ENCODE measurements at regions not wholly inside any gene's neighbourhood (a gene's known extent, or its start where the extent isn't known, plus 50 kb on each side); places are given as distances from the start of the nearest gene placed in this dataset.

GRCh38 chr18:24885276-24885675 is 424.8 kb downstream of the HRH4 start:
- no peaks in the 10 kb centered on the region for H3K27me3 ChIP-seq (ENCODE audit: control insufficient read depth, insufficient read depth, low read length)
- H3K4me3 ChIP-seq (ENCODE audit: low read depth, low read length): no peak overlapping the region
- no peaks in the 10 kb centered on the region for H3K36me3 ChIP-seq (ENCODE audit: control insufficient read depth, insufficient read depth, low read length)
- H3K9me3 ChIP-seq (ENCODE audit: control insufficient read depth, insufficient read depth, low read length): no peaks in the 10 kb centered on the region
- H3K4me1 ChIP-seq (ENCODE audit: control insufficient read depth, insufficient read depth, low read length): no peaks in the 10 kb centered on the region
- H3K9ac ChIP-seq (ENCODE audit: low read depth, low read length): no peak overlapping the region
- H3K27ac ChIP-seq (ENCODE audit: low read depth, low read length): no peak overlapping the region

GRCh38 chr18:24894880-24895279 is 434.4 kb downstream of the HRH4 start:
- no peak overlapping the region for H3K9ac ChIP-seq (ENCODE audit: low read depth, low read length)
- H3K9me3 ChIP-seq (ENCODE audit: control insufficient read depth, insufficient read depth, low read length): no peaks in the 10 kb centered on the region
- no peak overlapping the region for H3K27ac ChIP-seq (ENCODE audit: low read depth, low read length)
- H3K4me1 ChIP-seq (ENCODE audit: control insufficient read depth, insufficient read depth, low read length): no peaks in the 10 kb centered on the region
- H3K4me3 ChIP-seq (ENCODE audit: low read depth, low read length): no peak overlapping the region
- H3K36me3 ChIP-seq (ENCODE audit: control insufficient read depth, insufficient read depth, low read length): no peaks in the 10 kb centered on the region
- no peaks in the 10 kb centered on the region for H3K27me3 ChIP-seq (ENCODE audit: control insufficient read depth, insufficient read depth, low read length)

- no peaks in the 10 kb centered on the region for H3K36me3 ChIP-seq (ENCODE audit: control insufficient read depth, insufficient read depth, low read length)
- no peaks in the 10 kb centered on the region for H3K4me1 ChIP-seq (ENCODE audit: control insufficient read depth, insufficient read depth, low read length)
- H3K27me3 ChIP-seq (ENCODE audit: control insufficient read depth, insufficient read depth, low read length): no peaks in the 10 kb centered on the region
- H3K9me3 ChIP-seq (ENCODE audit: control insufficient read depth, insufficient read depth, low read length): peaks cover 4% of the 10 kb centered on the region
- no peak overlapping the region for H3K4me3 ChIP-seq (ENCODE audit: low read depth, low read length)
- H3K9ac ChIP-seq (ENCODE audit: low read depth, low read length): no peak overlapping the region
- no peak overlapping the region for H3K27ac ChIP-seq (ENCODE audit: low read depth, low read length)
Measured at GRCh38 chr18:24897461-24897860, 437.0 kb downstream of the HRH4 start.

GRCh38 chr18:24910221-24910620 is 441.7 kb downstream of the ZNF521 start:
- H3K9ac ChIP-seq (ENCODE audit: low read depth, low read length): no peak overlapping the region
- no peaks in the 10 kb centered on the region for H3K36me3 ChIP-seq (ENCODE audit: control insufficient read depth, insufficient read depth, low read length)
- no peaks in the 10 kb centered on the region for H3K27me3 ChIP-seq (ENCODE audit: control insufficient read depth, insufficient read depth, low read length)
- H3K27ac ChIP-seq (ENCODE audit: low read depth, low read length): no peak overlapping the region
- H3K4me1 ChIP-seq (ENCODE audit: control insufficient read depth, insufficient read depth, low read length): peaks cover 9% of the 10 kb centered on the region
- no peaks in the 10 kb centered on the region for H3K9me3 ChIP-seq (ENCODE audit: control insufficient read depth, insufficient read depth, low read length)
- no peak overlapping the region for H3K4me3 ChIP-seq (ENCODE audit: low read depth, low read length)

- Histone ChIP-seq H3K4me1 (ENCODE audit: control insufficient read depth, insufficient read depth, low read length) (peaks cover 9% of the 10 kb centered on the region), H3K27me3 (ENCODE audit: control insufficient read depth, insufficient read depth, low read length) (no peaks in the 10 kb centered on the region), H3K27ac (ENCODE audit: low read depth, low read length) (no peak overlapping the region), H3K4me3 (ENCODE audit: low read depth, low read length) (no peak overlapping the region), H3K36me3 (ENCODE audit: control insufficient read depth, insufficient read depth, low read length) (no peaks in the 10 kb centered on the region), H3K9ac (ENCODE audit: low read depth, low read length) (no peak overlapping the region), H3K9me3 (ENCODE audit: control insufficient read depth, insufficient read depth, low read length) (no peaks in the 10 kb centered on the region)
Measured at GRCh38 chr18:24913507-24914170, 438.3 kb downstream of the ZNF521 start.

GRCh38 chr18:24914171-24914525 is 437.8 kb downstream of the ZNF521 start:
- no peaks in the 10 kb centered on the region for H3K27me3 ChIP-seq (ENCODE audit: control insufficient read depth, insufficient read depth, low read length)
- no peak overlapping the region for H3K4me3 ChIP-seq (ENCODE audit: low read depth, low read length)
- no peaks in the 10 kb centered on the region for H3K9me3 ChIP-seq (ENCODE audit: control insufficient read depth, insufficient read depth, low read length)
- H3K36me3 ChIP-seq (ENCODE audit: control insufficient read depth, insufficient read depth, low read length): no peaks in the 10 kb centered on the region
- H3K27ac ChIP-seq (ENCODE audit: low read depth, low read length): no peak overlapping the region
- H3K9ac ChIP-seq (ENCODE audit: low read depth, low read length): no peak overlapping the region
- H3K4me1 ChIP-seq (ENCODE audit: control insufficient read depth, insufficient read depth, low read length): peaks cover 9% of the 10 kb centered on the region

- no peaks in the 10 kb centered on the region for H3K9me3 ChIP-seq (ENCODE audit: control insufficient read depth, insufficient read depth, low read length)
- no peak overlapping the region for H3K9ac ChIP-seq (ENCODE audit: low read depth, low read length)
- no peaks in the 10 kb centered on the region for H3K36me3 ChIP-seq (ENCODE audit: control insufficient read depth, insufficient read depth, low read length)
- no peak overlapping the region for H3K4me3 ChIP-seq (ENCODE audit: low read depth, low read length)
- no peak overlapping the region for H3K27ac ChIP-seq (ENCODE audit: low read depth, low read length)
- peaks cover 9% of the 10 kb centered on the region for H3K4me1 ChIP-seq (ENCODE audit: control insufficient read depth, insufficient read depth, low read length)
- no peaks in the 10 kb centered on the region for H3K27me3 ChIP-seq (ENCODE audit: control insufficient read depth, insufficient read depth, low read length)
Measured at GRCh38 chr18:24914685-24915084, 437.3 kb downstream of the ZNF521 start.

- Histone ChIP-seq H3K36me3 (ENCODE audit: control insufficient read depth, insufficient read depth, low read length) (no peaks in the 10 kb centered on the region), H3K27ac (ENCODE audit: low read depth, low read length) (no peak overlapping the region), H3K9me3 (ENCODE audit: control insufficient read depth, insufficient read depth, low read length) (no peaks in the 10 kb centered on the region), H3K4me1 (ENCODE audit: control insufficient read depth, insufficient read depth, low read length) (peaks cover 9% of the 10 kb centered on the region), H3K9ac (ENCODE audit: low read depth, low read length) (no peak overlapping the region), H3K27me3 (ENCODE audit: control insufficient read depth, insufficient read depth, low read length) (no peaks in the 10 kb centered on the region), H3K4me3 (ENCODE audit: low read depth, low read length) (no peak overlapping the region)
Measured at GRCh38 chr18:24915547-24915946, 436.4 kb downstream of the ZNF521 start.

- Histone ChIP-seq H3K4me3 (ENCODE audit: low read depth, low read length) (no peak overlapping the region), H3K9ac (ENCODE audit: low read depth, low read length) (no peak overlapping the region), H3K9me3 (ENCODE audit: control insufficient read depth, insufficient read depth, low read length) (no peaks in the 10 kb centered on the region), H3K36me3 (ENCODE audit: control insufficient read depth, insufficient read depth, low read length) (no peaks in the 10 kb centered on the region), H3K27me3 (ENCODE audit: control insufficient read depth, insufficient read depth, low read length) (no peaks in the 10 kb centered on the region), H3K27ac (ENCODE audit: low read depth, low read length) (no peak overlapping the region), H3K4me1 (ENCODE audit: control insufficient read depth, insufficient read depth, low read length) (peaks cover 9% of the 10 kb centered on the region)
Measured at GRCh38 chr18:24917767-24918166, 434.2 kb downstream of the ZNF521 start.

- no peak overlapping the region for H3K4me3 ChIP-seq (ENCODE audit: low read depth, low read length)
- no peak overlapping the region for H3K27ac ChIP-seq (ENCODE audit: low read depth, low read length)
Measured at GRCh38 chr18:24918257-24918656, 433.7 kb downstream of the ZNF521 start.

GRCh38 chr18:24919181-24919797 is 432.7 kb downstream of the ZNF521 start:
- Histone ChIP-seq H3K9me3 (ENCODE audit: control insufficient read depth, insufficient read depth, low read length) (no peaks in the 10 kb centered on the region), H3K27ac (ENCODE audit: low read depth, low read length) (no peak overlapping the region), H3K9ac (ENCODE audit: low read depth, low read length) (no peak overlapping the region), H3K4me3 (ENCODE audit: low read depth, low read length) (no peak overlapping the region), H3K36me3 (ENCODE audit: control insufficient read depth, insufficient read depth, low read length) (no peaks in the 10 kb centered on the region), H3K27me3 (ENCODE audit: control insufficient read depth, insufficient read depth, low read length) (0 out of 2 replicates have a peak, but pooled peaks cover 6% of the 10 kb centered on the region), H3K4me1 (ENCODE audit: control insufficient read depth, insufficient read depth, low read length) (peaks cover 16% of the 10 kb centered on the region)

More at GRCh38 chr18:24918257-24918656, 433.7 kb downstream of the ZNF521 start:
- H3K9ac ChIP-seq (ENCODE audit: low read depth, low read length): no peak overlapping the region
- peaks cover 9% of the 10 kb centered on the region for H3K4me1 ChIP-seq (ENCODE audit: control insufficient read depth, insufficient read depth, low read length)
- no peaks in the 10 kb centered on the region for H3K9me3 ChIP-seq (ENCODE audit: control insufficient read depth, insufficient read depth, low read length)
- no peaks in the 10 kb centered on the region for H3K36me3 ChIP-seq (ENCODE audit: control insufficient read depth, insufficient read depth, low read length)
- H3K27me3 ChIP-seq (ENCODE audit: control insufficient read depth, insufficient read depth, low read length): no peaks in the 10 kb centered on the region
